Muscle layer of duodenum (tissue), 2 donors: ENCODE measurements at regions not wholly inside any gene's neighbourhood (a gene's known extent, or its start where the extent isn't known, plus 50 kb on each side); places are given as distances from the start of the nearest gene placed in this dataset.

Source experiments
- H3K27ac ChIP-seq: one replicate; pipeline ENCODE4 v1.7.0; 2013; ENCODE audit warnings: mild to moderate bottlenecking, low read length
- H3K27me3 ChIP-seq: one replicate; pipeline ENCODE4 v1.7.0; 2013; ENCODE audit warnings: low read depth, mild to moderate bottlenecking, control low read depth, low read length
- H3K36me3 ChIP-seq, 2 donors: one replicate each; pipeline ENCODE4 v1.7.0; 2013; ENCODE audit warnings: low read length in 2 of 2, control low read depth in 1 of 2, mild to moderate bottlenecking in 1 of 2; ENCODE audit not compliant: insufficient read depth in 2 of 2, control insufficient read depth in 1 of 2
- H3K4me1 ChIP-seq, 2 donors: one replicate each; pipeline ENCODE4 v1.7.0; 2013; ENCODE audit warnings: low read length in 2 of 2, mild to moderate bottlenecking in 2 of 2, control low read depth in 1 of 2, moderate library complexity in 1 of 2; ENCODE audit not compliant: insufficient read depth in 2 of 2, control insufficient read depth in 1 of 2
- H3K4me3 ChIP-seq, 2 donors: one replicate each; pipeline ENCODE4 v1.7.0; 2013; ENCODE audit warnings: low read length in 2 of 2, low read depth in 1 of 2, mild to moderate bottlenecking in 1 of 2
- H3K9me3 ChIP-seq, 2 donors: one replicate each; pipeline ENCODE4 v1.7.0; 2013; ENCODE audit warnings: low read length in 2 of 2, control low read depth in 1 of 2, mild to moderate bottlenecking in 1 of 2; ENCODE audit not compliant: control insufficient read depth in 1 of 2
- donor health status: healthy.

DNA sequence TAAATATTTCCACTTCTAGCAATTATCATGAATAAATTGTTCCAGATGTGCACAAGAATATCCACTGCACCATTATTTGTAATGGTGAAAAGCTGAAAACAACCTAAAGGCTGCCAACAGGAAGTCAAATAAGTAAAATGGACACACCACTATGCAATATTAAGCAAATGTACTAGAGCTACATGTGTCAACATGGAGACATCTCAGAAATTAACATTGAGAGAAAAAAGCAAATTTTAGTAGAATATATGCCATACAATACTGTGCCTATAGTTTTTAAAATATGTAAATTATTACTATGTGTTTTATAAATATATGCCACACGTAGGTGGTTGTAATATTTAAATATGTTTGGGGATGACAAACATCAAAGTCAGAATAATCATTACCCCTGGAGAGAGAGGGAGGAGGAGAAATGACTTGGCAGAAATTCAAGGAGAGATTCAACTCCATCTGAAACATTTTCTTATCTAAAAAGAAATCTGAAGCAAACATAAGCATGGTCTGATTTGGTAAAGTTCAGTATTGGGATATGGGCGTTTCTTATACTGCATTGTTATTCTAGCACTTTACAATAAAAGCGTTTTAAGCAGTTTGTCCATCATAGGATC, 475.5 kb downstream of the QKI start:
- H3K27me3 ChIP-seq = no peaks in the 10 kb centered on the region
- H3K4me1 ChIP-seq = no peaks in the 10 kb centered on the region
- H3K27ac ChIP-seq = no peak overlapping the region
- H3K9me3 ChIP-seq = no peaks in the 10 kb centered on the region
- H3K36me3 ChIP-seq = no peaks in the 10 kb centered on the region
- no peak overlapping the region for H3K4me3 ChIP-seq

DNA sequence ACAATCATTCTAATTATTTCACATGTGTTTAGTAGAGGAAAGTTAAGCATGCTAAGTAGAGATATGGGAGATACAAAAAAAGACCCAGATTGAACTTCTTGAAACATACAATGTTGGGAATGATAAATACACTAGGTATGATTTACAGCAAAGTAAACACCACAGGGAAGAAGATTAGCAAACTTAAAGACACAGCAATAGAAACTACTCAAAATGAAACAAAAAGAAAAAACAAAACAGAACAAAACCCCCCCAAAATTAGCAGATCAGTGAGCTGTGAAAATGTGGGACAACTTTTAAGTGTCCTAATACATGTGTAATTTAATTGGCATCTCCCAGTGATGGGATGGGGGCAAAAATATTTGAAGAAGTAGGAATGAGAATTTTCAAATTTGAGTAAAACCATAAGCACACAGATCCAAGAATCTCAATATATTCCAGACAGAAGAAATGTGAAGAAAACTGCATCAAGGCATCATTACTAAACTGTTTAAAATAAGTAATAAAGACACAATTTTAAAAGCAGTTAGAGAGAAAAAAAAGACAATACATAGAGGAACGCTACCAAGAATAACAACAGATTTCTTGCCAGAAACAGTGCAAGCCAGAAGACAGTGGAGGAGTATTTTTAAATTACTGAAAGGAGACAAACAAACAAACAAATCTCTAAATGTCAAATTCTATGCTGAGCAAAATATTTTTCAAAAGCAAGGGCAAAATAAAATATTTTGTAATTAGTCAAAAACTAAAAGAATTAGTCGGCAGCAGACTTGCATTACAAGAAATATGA, 473.7 kb downstream of the QKI start:
- Histone ChIP-seq H3K9me3 (no peaks in the 10 kb centered on the region), H3K27me3 (no peaks in the 10 kb centered on the region), H3K4me1 (no peaks in the 10 kb centered on the region), H3K4me3 (no peak overlapping the region), H3K27ac (no peak overlapping the region), H3K36me3 (no peaks in the 10 kb centered on the region)

DNA sequence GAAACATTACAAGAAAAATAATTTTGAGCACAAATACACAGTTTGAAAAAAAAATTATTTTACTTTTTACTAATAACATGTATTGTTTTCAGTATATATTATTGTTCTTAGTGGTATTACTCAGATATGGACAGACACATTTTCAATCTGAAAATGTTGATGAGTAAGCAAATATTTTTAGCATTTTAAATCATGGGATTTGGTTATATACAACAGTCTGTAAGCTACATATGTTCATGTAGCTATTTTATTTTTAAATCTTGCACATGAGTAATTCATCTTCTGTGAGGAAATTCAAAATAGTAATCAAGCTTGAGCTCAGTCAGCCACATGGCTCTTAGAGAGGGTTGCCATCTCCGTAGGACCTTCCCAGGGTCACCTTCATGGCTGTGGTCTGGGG, 471.9 kb downstream of the QKI start:
- Histone ChIP-seq H3K36me3 (no peaks in the 10 kb centered on the region), H3K4me3 (no peak overlapping the region), H3K9me3 (no peaks in the 10 kb centered on the region), H3K27ac (no peak overlapping the region), H3K27me3 (no peaks in the 10 kb centered on the region), H3K4me1 (no peaks in the 10 kb centered on the region)

DNA sequence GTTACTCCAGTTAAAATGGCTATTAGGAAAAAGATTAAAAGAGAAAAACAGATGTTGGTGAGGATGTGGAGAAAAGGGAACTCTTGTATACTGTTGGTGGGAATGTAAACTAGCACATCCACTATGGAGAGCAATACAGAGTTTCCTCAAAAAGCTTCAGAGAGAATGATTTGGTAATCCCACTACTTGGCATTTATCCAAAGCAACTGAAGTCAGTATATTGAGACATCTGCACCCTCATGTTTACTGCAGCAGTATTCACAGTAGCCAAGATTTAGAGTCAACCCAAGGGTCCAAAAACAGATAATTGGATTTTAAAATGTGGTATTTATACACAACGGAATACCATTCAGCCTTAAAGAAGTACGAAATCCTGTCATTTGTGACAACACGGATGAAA, 469.5 kb downstream of the QKI start:
- no peak overlapping the region for H3K4me3 ChIP-seq
- no peaks in the 10 kb centered on the region for H3K27me3 ChIP-seq
- H3K27ac ChIP-seq = no peak overlapping the region
- H3K36me3 ChIP-seq = no peaks in the 10 kb centered on the region
- no peaks in the 10 kb centered on the region for H3K4me1 ChIP-seq
- H3K9me3 ChIP-seq = no peaks in the 10 kb centered on the region

DNA sequence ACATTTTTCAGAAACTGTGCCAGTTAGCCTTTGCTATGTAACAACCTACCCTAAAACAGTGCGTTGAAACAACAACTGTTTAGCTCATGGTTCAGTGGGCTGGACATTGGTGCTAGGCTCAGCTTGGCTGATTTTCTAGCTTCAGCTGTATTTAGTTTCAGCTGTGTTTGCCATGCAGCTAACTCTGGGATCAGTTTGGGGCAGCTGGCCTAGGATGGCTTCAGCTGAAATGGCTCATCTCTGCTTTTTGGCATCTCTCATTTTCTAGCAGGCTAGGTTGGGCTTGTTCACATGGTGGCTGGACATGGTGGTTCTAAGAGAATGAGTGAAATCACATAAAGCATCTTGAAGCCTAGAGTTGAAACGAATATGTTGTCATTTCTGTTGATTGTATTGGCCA, 464.2 kb downstream of the QKI start:
- no peaks in the 10 kb centered on the region for H3K36me3 ChIP-seq
- no peak overlapping the region for H3K4me3 ChIP-seq
- no peak overlapping the region for H3K27ac ChIP-seq
- no peaks in the 10 kb centered on the region for H3K9me3 ChIP-seq
- no peaks in the 10 kb centered on the region for H3K27me3 ChIP-seq
- no peaks in the 10 kb centered on the region for H3K4me1 ChIP-seq

DNA sequence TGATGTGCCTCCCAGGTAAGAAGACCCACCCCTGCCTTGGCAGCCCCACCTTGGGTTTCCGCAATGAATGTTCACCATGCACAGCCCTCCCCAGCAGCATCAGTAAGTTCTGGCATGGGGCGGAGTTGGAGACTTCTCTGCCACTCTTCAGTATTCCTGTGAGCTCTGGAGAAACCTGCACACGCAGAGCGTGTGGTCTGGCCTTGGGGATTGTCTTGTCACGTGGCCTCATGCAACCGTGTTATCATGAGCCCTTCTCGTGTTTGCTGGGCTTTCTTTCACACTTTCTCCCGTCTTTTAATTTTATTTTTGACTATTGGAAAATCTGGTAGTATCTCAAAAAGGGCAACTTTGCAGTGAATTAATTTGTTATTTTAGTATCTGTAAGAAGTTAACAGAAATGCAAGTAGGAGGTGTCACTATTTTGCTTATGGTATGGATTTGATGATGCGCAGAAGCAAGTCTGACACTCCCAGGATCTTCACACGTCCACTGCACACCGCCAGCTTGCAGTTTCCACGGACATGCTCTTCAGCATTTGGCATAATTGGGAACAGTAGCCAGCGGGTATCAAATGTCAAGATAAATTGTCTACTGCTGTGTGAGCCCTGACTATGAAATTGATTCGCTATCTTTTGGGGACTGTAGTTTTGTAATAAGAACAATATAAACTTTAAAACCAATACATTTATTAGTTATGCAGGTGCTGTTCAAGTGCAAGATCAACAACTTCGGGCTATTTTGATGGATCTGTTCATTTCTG, 463.5 kb downstream of the QKI start:
- H3K27ac ChIP-seq = no peak overlapping the region
- no peaks in the 10 kb centered on the region for H3K27me3 ChIP-seq
- no peaks in the 10 kb centered on the region for H3K36me3 ChIP-seq
- H3K4me1 ChIP-seq = no peaks in the 10 kb centered on the region
- no peaks in the 10 kb centered on the region for H3K9me3 ChIP-seq
- no peak overlapping the region for H3K4me3 ChIP-seq

DNA sequence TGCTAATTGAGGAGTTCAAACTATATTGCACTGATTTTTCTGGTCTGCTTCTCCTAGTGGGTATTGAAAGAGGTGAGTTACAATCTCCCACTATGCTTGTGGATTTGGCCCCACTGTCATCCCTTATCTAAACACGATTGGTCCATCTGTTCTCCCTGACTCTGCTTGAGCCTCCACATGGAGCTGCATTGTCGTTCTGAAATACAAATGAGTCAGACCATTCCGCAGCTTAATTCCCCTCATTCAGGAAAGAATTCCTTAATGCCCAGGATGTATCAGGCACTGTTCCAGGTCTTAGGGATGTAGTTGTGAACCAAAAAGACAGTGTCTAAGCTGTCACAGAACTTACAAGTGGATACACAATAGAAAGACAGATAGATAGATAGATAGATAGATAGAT, 461.9 kb downstream of the QKI start:
- Histone ChIP-seq H3K27ac (no peak overlapping the region), H3K36me3 (no peaks in the 10 kb centered on the region), H3K4me3 (no peak overlapping the region), H3K9me3 (no peaks in the 10 kb centered on the region), H3K27me3 (no peaks in the 10 kb centered on the region), H3K4me1 (no peaks in the 10 kb centered on the region)

DNA sequence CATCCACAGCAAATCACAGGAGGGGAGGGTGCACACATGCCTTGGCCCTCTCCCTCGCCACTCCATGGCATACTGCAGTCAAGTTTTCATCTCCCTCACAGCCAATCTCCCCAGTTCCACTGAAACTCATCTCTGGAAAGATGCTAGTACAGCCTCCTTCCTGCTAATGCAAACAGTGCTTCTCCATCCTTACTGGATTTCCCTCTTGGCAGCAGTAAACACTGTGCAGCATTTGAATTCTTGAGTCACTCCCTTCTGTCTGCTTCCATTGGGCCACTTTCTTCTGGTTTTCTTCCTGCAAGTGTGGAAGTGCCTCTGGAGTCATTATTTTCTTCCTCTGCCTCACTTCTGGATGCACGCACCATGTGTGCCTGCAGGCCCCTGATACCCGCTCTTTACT, 460.3 kb downstream of the QKI start:
- no peaks in the 10 kb centered on the region for H3K4me1 ChIP-seq
- H3K36me3 ChIP-seq = no peaks in the 10 kb centered on the region
- no peaks in the 10 kb centered on the region for H3K9me3 ChIP-seq
- no peak overlapping the region for H3K4me3 ChIP-seq
- H3K27me3 ChIP-seq = no peaks in the 10 kb centered on the region
- H3K27ac ChIP-seq = no peak overlapping the region

DNA sequence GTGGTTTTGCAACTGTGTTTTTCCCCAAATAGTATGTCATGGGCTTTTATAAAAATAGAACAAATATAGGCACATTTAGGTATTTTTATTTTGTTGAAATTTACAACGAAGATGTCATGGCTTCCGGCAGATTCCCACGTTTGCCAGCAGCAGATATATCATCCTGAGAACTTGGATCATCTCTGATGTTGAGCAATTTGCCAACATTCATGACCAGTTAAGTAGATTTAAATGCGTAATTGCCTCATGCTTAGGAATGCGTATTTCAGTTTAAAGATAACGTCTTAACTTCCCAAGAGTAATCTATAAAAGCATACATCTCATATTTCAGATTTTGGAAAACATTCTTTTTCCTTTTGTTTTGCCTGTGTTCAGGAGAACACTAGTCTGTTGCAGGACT, 457.8 kb downstream of the QKI start:
- H3K4me1 ChIP-seq = no peaks in the 10 kb centered on the region
- H3K27ac ChIP-seq = no peak overlapping the region
- no peak overlapping the region for H3K4me3 ChIP-seq
- no peaks in the 10 kb centered on the region for H3K27me3 ChIP-seq
- H3K9me3 ChIP-seq = no peaks in the 10 kb centered on the region
- H3K36me3 ChIP-seq = no peaks in the 10 kb centered on the region

DNA sequence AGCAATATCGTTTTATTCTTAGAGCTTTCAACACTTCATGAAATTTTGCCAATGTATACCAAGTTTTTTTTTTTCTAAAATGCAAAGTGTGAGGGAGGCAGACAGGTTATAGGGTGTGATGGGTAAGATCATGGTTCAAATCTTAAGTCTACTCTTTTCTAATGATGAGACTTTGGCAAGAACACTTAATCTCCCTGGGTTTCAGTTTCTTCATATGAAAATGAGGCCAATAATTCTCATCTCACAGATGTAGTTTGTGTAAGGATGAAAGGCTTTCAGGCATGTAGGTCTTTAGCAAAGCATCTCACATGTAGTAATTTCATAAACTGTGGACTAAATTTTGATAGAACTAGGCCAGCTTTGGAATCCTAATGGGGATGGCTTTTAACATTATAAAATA, 457.1 kb downstream of the QKI start:
- Histone ChIP-seq H3K4me3 (no peak overlapping the region), H3K4me1 (no peaks in the 10 kb centered on the region), H3K36me3 (no peaks in the 10 kb centered on the region), H3K27ac (no peak overlapping the region), H3K27me3 (no peaks in the 10 kb centered on the region), H3K9me3 (no peaks in the 10 kb centered on the region)

DNA sequence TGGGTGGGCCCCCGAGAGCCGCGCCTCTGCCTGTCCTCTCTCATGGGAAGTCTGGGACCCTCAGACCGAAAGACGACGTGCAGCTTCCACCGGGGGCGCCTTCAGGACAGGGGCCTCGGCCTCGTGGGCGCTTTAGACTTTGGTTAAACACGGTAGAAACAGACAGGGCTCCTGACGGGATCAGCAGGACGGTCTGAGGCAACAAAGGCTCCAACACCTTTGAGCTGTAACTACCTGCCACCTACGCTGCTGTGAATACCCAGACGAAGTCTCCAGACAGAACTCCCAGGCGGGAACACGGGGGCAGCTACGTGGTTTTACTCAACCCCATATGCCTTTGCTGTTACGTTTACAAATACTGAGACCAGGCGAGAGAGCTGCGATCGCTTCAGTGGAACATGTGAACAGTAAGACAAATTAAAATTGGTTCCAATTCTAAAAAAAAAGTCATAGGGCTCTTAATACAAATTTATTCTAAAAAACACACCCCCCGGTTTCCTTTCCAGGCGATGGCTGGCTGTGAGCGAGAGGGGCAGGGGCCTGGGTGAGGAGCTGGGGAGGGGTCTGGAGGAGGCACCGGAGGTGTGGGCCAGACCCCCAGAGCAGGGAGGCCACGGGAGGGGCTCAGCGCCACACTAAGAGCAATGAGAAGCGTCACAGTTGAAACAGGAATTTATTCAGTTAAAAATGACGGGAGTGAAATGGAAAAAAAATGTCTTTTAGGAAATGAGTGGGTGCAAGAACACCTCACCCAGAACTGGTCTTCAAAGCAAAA, 453.2 kb downstream of the QKI start:
- Histone ChIP-seq H3K27ac (no peak overlapping the region), H3K9me3 (no peaks in the 10 kb centered on the region), H3K4me3 (peak overlapping the region; percentile 8 to 14), H3K27me3 (no peaks in the 10 kb centered on the region), H3K4me1 (no peaks in the 10 kb centered on the region), H3K36me3 (no peaks in the 10 kb centered on the region)
